ENCODE measurements at regions not wholly inside any gene's neighbourhood (a gene's known extent, or its start where the extent isn't known, plus 50 kb on each side); places are given as distances from the start of the nearest gene placed in this dataset.
"Not testable (repeated sequence)": the region's sequence is repeated elsewhere in the genome, so short reads cannot be mapped to it uniquely, and the experiment has no call there.

DNA sequence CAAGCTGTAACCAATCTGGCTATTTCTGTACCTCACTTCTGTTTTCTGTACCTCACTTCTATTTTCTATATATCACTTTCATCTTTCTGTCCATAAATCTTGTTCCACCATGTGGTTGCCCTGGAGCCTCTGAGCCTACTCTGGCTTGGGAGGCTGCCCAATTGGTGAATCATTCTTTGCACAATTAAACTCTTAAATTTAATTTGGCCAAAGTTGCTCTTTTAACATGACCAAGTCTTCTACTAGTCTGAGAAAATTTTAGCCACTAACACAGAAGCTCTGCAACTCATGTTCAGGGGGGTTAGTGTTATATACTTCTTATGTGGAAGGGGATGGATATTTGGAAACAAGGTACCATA is 503.5 kb downstream of the KIF20B start:
- H3K27me3 Mint-ChIP-seq = peaks cover 4% of the 10 kb centered on the region
- no peak overlapping the region for H3K4me3 Mint-ChIP-seq
- ATAC-seq (no peak), DNase-seq (no peak)
- H3K4me1 Mint-ChIP-seq = no peaks in the 10 kb centered on the region
- no peaks in the 10 kb centered on the region for H3K36me3 Mint-ChIP-seq (ENCODE audit: low read depth)
- H3K27ac Mint-ChIP-seq = no peak overlapping the region
- H3K9me3 Mint-ChIP-seq = no peaks in the 10 kb centered on the region

DNA sequence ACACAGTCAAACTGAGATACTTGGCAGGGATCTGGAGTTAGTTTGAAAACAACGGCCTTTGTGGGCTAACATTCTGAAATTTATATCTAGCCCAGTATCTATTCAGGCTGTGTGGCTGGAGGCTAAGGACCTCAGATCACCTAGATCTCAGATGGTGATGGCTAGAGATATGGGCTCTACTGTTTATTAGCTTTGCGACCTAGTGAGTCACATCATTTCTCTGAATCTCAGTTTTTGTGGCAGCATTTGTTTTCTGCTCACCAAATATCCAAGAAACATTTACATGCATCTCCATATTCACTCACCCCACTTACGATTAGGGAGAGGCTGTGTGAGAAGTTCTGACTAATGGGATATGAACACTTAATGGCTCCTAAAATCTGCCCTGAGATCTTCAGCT is 503.9 kb downstream of the KIF20B start:
- peaks cover 4% of the 10 kb centered on the region for H3K27me3 Mint-ChIP-seq

DNA sequence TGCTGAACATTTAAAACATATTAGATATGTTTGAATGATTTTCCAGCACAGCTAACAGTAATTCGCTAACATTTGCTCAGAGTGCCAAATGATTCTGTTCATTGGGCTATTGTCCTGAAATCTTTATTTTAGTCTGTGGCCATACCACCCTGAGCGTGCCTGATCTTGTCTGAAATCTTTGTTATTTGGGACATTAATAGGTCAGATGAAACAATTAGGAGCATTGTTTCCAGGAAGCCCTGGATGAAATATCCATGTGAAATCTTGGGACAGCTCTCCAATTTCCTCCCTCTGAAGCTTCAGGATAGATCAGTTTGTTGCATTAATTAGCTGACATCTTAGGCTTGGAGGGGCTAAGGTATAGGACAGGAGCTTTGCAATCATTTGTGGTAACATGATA is 512.0 kb downstream of the KIF20B start:
- Mint-ChIP-seq H3K9me3 (no peaks in the 10 kb centered on the region), H3K27me3 (peaks cover 9% of the 10 kb centered on the region), H3K4me1 (no peaks in the 10 kb centered on the region), H3K4me3 (no peak overlapping the region), H3K36me3 (ENCODE audit: low read depth) (no peaks in the 10 kb centered on the region), H3K27ac (no peak overlapping the region)
- ATAC-seq (no peak), DNase-seq (no peak)

More for the DNA sequence above, 503.9 kb downstream of the KIF20B start:
- DNase-seq (no peak), ATAC-seq (no peak)
- H3K4me3 Mint-ChIP-seq = no peak overlapping the region
- no peaks in the 10 kb centered on the region for H3K36me3 Mint-ChIP-seq (ENCODE audit: low read depth)
- H3K27ac Mint-ChIP-seq = no peak overlapping the region
- no peaks in the 10 kb centered on the region for H3K9me3 Mint-ChIP-seq
- no peaks in the 10 kb centered on the region for H3K4me1 Mint-ChIP-seq

DNA sequence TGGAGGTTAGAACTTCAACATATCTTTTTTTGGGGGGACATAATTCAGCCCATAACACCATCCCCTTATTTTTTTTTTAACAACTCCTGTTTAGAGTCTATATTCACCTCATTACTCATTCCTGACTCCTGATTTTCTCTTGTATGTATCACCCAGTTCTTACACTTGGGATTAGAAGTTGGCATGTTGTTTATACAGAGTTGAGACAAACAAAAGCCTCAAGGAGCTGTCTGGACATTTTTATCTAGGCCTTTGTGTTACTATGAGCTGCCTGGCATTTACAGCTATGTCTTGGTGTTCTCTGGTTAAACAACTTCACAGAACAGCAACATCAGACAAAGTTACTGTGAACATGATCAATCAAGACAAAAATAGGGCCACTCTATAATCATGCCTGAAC is 517.5 kb downstream of the KIF20B start:
- no peak overlapping the region for H3K27ac Mint-ChIP-seq
- no peaks in the 10 kb centered on the region for H3K4me1 Mint-ChIP-seq
- DNase-seq (no peak), ATAC-seq (no peak)
- no peak overlapping the region for H3K4me3 Mint-ChIP-seq
- H3K27me3 Mint-ChIP-seq = peaks cover 10% of the 10 kb centered on the region
- H3K9me3 Mint-ChIP-seq = no peaks in the 10 kb centered on the region
- H3K36me3 Mint-ChIP-seq (ENCODE audit: low read depth) = no peaks in the 10 kb centered on the region

DNA sequence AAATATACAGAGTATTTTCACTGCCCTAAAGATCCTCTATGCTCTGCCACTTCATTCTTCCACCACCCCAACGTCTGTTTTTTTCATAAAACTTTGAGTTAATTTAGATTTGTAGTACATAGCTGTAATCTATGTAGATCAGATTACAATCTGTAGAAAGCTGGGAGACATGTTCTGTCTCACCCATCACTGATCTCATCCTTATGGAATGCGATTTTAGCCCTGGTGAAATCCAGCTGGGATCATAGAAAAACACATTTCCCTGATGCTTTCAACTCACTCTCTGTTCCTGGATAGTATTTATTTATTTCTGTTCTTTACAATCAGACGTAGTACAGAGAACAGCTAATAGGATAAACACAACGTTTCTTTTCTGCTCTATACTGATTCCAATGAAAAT is 521.0 kb downstream of the KIF20B start:
- no peak for ATAC-seq
- Mint-ChIP-seq H3K36me3 (ENCODE audit: low read depth) (no peaks in the 10 kb centered on the region), H3K9me3 (no peaks in the 10 kb centered on the region), H3K4me1 (peaks cover 10% of the 10 kb centered on the region), H3K4me3 (no peak overlapping the region), H3K27ac (no peak overlapping the region), H3K27me3 (peaks cover 9% of the 10 kb centered on the region)
- no peak for DNase-seq

DNA sequence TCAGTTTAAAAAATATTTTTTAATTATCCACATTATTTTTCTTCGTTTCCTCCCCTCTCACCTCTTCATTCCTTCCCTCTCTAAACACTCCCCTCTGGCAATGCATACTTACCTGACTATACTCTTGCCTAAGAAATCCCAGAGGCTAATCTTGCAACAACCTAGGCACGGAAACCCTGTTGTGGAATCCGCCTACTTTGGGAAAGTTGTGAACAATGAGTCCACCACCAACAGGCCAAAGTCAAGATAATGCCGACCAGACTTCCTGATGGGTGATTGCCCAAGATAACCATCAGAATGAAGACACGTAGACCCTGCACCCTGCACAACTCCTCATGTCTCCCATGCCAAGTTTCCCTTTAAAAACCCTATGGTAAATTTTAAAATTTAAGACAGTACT is 521.5 kb downstream of the KIF20B start:
- ATAC-seq (no peak), DNase-seq (no peak)
- Mint-ChIP-seq H3K9me3 (peaks cover 3% of the 10 kb centered on the region), H3K4me3 (no peak overlapping the region), H3K4me1 (peaks cover 14% of the 10 kb centered on the region), H3K27me3 (peaks cover 9% of the 10 kb centered on the region), H3K36me3 (ENCODE audit: low read depth) (no peaks in the 10 kb centered on the region), H3K27ac (no peak overlapping the region)

DNA sequence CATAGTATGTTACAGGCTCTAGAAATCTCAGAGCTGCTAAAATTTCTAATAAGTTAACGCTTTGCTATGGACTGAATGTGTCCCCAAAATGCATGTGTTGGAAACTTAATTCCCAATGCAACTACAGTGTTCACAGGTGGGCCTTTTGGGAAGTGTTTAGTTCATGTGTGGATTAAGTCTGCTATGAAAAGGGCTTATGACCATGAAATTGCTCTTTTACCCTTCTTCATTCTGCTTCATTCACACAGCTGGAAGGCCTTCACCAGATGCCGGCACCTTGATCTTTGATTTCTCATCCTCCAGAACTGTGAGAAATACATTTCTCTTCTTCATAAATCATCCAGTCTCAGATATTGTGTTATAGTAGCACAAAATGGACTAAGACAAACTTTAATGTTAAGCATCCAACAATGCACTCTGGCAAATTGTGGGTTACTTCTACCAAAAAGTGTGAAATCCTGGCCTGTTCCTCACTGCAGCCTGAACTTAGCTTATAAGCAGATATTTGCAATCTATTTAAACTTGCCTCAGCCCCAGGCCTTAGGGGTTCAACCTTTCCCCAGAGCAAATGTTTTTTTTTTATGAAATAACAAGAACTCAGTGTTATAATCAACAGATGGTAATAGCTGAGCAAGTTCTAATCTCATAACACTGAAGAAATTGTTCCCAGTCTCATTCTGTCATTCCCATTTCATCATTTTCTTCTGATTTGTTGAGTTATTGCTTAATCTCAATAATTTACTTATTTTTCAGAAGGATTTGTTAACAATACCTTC is 523.6 kb downstream of the KIF20B start:
- ATAC-seq (no peak), DNase-seq (no peak)
- Mint-ChIP-seq H3K27me3 (peaks cover 14% of the 10 kb centered on the region), H3K9me3 (peaks cover 12% of the 10 kb centered on the region), H3K4me1 (peaks cover 16% of the 10 kb centered on the region), H3K4me3 (no peak overlapping the region), H3K36me3 (ENCODE audit: low read depth) (peaks cover 2% of the 10 kb centered on the region), H3K27ac (no peak overlapping the region)

DNA sequence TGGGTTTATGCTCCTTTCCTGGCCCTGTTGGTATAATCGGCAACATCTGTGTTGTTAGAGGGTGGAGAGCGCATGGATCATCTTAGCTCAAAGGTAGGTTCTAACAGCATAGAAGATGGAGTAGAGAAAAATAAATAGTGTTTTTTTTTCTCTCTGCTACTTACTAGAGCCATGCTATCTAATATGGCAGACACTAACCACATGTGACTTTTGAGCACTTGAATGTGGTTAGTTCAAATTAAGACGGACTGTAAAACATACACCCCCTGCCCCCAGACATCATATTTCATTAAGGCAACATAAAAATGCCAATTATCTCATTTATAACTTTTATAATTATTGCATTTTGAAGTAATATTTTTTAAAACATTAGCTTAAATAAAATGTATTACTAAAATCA is 525.1 kb downstream of the KIF20B start:
- Mint-ChIP-seq H3K4me3 (no peak overlapping the region), H3K36me3 (ENCODE audit: low read depth) (peaks cover 2% of the 10 kb centered on the region), H3K27me3 (peaks cover 24% of the 10 kb centered on the region), H3K9me3 (peaks cover 23% of the 10 kb centered on the region), H3K4me1 (peaks cover 16% of the 10 kb centered on the region), H3K27ac (no peak overlapping the region)
- no peak for DNase-seq
- ATAC-seq = no peak

DNA sequence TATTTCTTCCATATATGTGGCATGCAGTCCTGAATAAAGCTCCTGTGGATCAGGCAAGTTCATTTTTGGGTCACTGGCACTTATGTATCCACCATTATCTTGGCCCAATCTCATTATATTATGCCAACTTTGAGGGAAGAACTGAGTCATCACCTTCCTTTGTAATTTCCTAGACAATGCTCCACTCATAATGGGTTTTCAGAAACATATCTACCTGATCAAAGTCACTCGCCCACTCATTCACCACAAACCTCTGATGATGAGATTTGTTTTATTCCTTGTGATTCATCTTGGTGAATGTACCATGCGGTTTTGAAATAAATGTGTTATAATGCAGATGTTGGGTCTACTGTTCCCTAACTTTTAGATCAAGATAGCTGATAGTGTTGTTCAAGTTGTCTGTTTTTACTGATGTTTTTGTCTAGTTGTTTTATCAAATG is 525.8 kb downstream of the KIF20B start:
- H3K9me3 Mint-ChIP-seq = peaks cover 30% of the 10 kb centered on the region
- peaks cover 2% of the 10 kb centered on the region for H3K36me3 Mint-ChIP-seq (ENCODE audit: low read depth)
- DNase-seq = peak; percentile 31
- ATAC-seq = peak; percentile 95
- H3K27me3 Mint-ChIP-seq = peaks cover 30% of the 10 kb centered on the region
- H3K4me3 Mint-ChIP-seq = peak overlapping the region; percentile 52
- peaks cover 16% of the 10 kb centered on the region for H3K4me1 Mint-ChIP-seq
- peak overlapping the region; percentile 88 for H3K27ac Mint-ChIP-seq

DNA sequence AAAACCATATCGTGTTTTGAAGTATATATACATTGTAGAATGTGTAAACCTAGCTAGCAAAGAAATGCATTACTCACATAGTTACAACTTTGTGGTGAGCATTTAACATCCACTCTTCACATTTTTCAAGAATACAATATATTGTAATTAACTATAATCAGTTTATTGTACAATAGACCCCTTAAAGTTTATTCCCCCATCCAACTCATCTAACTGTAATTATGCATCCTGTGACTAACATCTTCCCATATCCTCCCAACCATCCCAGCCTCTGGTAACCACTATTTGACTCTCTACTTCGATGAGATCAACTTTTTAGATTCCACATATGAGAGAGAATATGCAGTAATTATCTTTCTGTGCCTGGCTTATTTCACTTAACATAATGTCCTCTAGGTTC is 526.4 kb downstream of the KIF20B start:
- peak overlapping the region; percentile 10 for H3K4me3 Mint-ChIP-seq
- H3K27me3 Mint-ChIP-seq = peaks cover 30% of the 10 kb centered on the region
- no peak for ATAC-seq
- peak overlapping the region; percentile 88 for H3K27ac Mint-ChIP-seq
- peaks cover 16% of the 10 kb centered on the region for H3K4me1 Mint-ChIP-seq
- peaks cover 31% of the 10 kb centered on the region for H3K9me3 Mint-ChIP-seq
- peaks cover 2% of the 10 kb centered on the region for H3K36me3 Mint-ChIP-seq (ENCODE audit: low read depth)
- no peak for DNase-seq

DNA sequence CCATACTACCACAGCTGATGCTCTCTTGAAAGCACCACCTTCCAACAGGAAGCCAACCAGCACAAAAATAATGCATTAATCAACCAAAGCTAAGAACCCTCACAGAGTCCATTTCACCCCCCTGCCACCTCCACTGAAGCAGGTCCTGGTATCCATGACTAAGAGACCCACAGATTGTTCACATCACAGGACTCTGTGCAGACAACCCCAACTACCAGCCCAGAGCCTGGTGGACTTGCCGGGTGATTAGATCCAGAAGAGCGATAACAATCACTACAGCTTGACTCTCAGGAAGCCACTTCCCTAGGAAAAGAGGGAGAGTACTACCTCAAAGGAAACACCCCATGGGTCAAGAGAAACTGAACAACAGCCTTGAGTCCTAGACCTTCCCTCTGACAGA is 528.1 kb downstream of the KIF20B start:
- no peak overlapping the region for H3K27ac Mint-ChIP-seq

DNA sequence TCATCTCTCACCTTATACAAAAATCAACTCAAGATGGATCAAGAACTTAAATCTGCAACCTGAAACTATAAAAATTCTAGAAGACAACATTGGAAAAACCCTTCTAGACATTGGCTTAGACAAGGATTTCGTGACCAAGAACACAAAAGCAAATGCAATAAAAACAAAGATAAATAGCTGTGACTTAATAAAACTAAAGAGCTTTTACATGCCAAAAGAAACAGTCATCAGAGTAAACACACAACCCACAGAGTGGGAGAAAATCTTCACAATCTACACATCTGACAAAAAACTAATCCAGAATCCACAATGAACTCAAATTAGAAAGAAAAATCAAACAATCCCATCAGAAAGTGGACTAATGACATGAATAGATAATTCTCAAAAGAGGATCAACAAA is 532.4 kb downstream of the KIF20B start:
- not testable (repeated sequence) for H3K4me3 Mint-ChIP-seq; H3K36me3 Mint-ChIP-seq (ENCODE audit: low read depth); ATAC-seq; H3K4me1 Mint-ChIP-seq; DNase-seq; H3K27ac Mint-ChIP-seq
- peaks cover 30% of the 10 kb centered on the region for H3K27me3 Mint-ChIP-seq
- H3K9me3 Mint-ChIP-seq = peaks cover 54% of the 10 kb centered on the region

More for the DNA sequence above, 528.1 kb downstream of the KIF20B start:
- Mint-ChIP-seq H3K9me3 (peaks cover 41% of the 10 kb centered on the region), H3K4me1 (peaks cover 16% of the 10 kb centered on the region), H3K27me3 (peaks cover 30% of the 10 kb centered on the region), H3K36me3 (ENCODE audit: low read depth) (peaks cover 2% of the 10 kb centered on the region), H3K4me3 (no peak overlapping the region)
- no peak for ATAC-seq
- no peak for DNase-seq

DNA sequence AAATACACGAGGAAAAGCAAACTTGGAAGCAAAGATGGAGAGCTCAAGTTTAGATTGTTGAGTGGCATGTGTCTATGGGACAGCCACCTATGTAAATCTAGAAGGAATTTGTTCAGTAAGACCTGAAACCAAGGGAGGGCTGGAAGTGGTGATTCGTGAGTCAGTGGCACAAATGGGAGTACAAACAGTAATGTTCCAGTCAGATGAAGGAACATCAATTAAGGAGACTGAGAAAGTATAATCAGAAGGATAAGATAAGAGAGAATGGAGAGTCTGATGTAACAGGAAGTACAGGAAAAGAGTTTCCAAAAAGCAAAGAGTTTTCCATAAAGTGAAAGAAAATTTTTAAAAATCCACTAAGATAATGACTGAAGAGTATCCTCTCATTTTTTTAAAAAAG is 544.2 kb downstream of the KIF20B start:
- H3K9me3 Mint-ChIP-seq = no peaks in the 10 kb centered on the region
- H3K4me3 Mint-ChIP-seq = no peak overlapping the region
- DNase-seq (no peak), ATAC-seq (no peak)
- no peaks in the 10 kb centered on the region for H3K4me1 Mint-ChIP-seq
- H3K27me3 Mint-ChIP-seq = peaks cover 3% of the 10 kb centered on the region
- H3K27ac Mint-ChIP-seq = no peak overlapping the region
- H3K36me3 Mint-ChIP-seq (ENCODE audit: low read depth) = no peaks in the 10 kb centered on the region

DNA sequence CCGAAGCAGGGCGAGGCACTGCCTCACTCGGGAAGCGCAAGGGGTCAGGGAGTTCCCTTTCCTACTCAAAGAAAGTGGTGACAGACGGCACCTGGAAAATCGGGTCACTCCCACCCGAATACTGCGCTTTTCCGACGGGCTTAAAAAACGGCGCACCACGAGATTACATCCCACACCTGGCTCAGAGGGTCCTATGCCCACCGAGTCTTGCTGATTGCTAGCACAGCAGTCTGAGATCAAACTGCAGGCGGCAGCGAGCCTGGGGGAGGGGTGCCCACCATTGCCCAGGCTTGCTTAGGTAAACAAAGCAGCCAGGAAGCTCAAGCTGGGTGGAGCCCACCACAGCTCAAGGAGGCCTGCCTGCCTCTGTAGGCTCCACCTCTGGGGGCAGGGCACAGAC is 549.4 kb downstream of the KIF20B start:
- H3K4me3 Mint-ChIP-seq; H3K27me3 Mint-ChIP-seq; H3K27ac Mint-ChIP-seq; H3K36me3 Mint-ChIP-seq (ENCODE audit: low read depth); H3K9me3 Mint-ChIP-seq; H3K4me1 Mint-ChIP-seq; DNase-seq; ATAC-seq: not testable (repeated sequence)

DNA sequence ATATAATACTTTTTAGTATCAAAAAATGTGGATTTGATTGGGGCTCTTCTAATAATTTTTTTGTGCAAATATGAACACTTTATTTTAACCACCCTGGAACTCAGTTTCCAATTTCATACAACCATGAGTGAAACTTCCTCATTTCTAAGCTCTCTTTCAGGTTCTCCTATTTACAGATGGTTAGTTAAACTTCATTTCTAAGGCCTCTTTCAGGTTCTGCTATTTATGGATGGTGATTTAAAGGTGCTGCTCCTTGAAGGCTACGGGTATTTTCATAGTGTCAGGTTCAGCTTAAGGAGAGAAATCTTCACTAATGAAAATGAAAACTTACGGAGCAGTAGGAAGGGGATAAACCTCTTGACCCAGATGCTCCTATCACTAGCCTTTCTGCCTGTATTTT is 568.3 kb downstream of the KIF20B start:
- ATAC-seq = no peak
- no peak overlapping the region for H3K27ac Mint-ChIP-seq
- no peaks in the 10 kb centered on the region for H3K4me1 Mint-ChIP-seq
- no peak for DNase-seq
- H3K27me3 Mint-ChIP-seq = no peaks in the 10 kb centered on the region
- H3K4me3 Mint-ChIP-seq = no peak overlapping the region
- H3K36me3 Mint-ChIP-seq (ENCODE audit: low read depth) = no peaks in the 10 kb centered on the region
- H3K9me3 Mint-ChIP-seq = no peaks in the 10 kb centered on the region

All from activated naive CD8-positive, alpha-beta T cell treated with anti-CD3 and anti-CD28 coated beads, Interleukin-2, amount 50 U/mL, for 24 hours (primary cell).